ENCODE measurements at regions not wholly inside any gene's neighbourhood (a gene's known extent, or its start where the extent isn't known, plus 50 kb on each side); places are given as distances from the start of the nearest gene placed in this dataset.

- TF ChIP-seq RAD21 (CRISPR knock-in tag; IDR thresholded peaks at IDR 0.05) (no peak), SP2 (CRISPR knock-in tag; IDR thresholded peaks at IDR 0.05) (no peak)
Observed at GRCh38 chr13:74675972-74676371, 541.8 kb upstream of the KLF12 start.
